ENCODE measurements at regions not wholly inside any gene's neighbourhood (a gene's known extent, or its start where the extent isn't known, plus 50 kb on each side); places are given as distances from the start of the nearest gene placed in this dataset.

- TF ChIP-seq CTCF (IDR thresholded peaks at IDR 0.05): no peak
- H3K36me3 Mint-ChIP-seq (ENCODE audit: low read depth): no peaks in the 10 kb centered on the region
- H3K9me3 Mint-ChIP-seq: no peaks in the 10 kb centered on the region
- H3K27ac Mint-ChIP-seq: no peak overlapping the region
- peaks cover 14% of the 10 kb centered on the region for H3K27me3 Mint-ChIP-seq (ENCODE audit: insufficient read depth)
- H3K4me3 Mint-ChIP-seq: no peak overlapping the region
- H3K4me1 Mint-ChIP-seq (ENCODE audit: low read depth): no peaks in the 10 kb centered on the region
- DNase-seq: no peak
Observed at GRCh38 chr2:8482432-8482831, 199.4 kb upstream of the ID2 start.

- H3K4me3 Mint-ChIP-seq: no peak overlapping the region
- H3K27ac Mint-ChIP-seq: no peak overlapping the region
- no peak for TF ChIP-seq CTCF (IDR thresholded peaks at IDR 0.05)
- no peak for DNase-seq
- H3K4me1 Mint-ChIP-seq (ENCODE audit: low read depth): no peaks in the 10 kb centered on the region
- peaks cover 15% of the 10 kb centered on the region for H3K27me3 Mint-ChIP-seq (ENCODE audit: insufficient read depth)
- H3K9me3 Mint-ChIP-seq: no peaks in the 10 kb centered on the region
- H3K36me3 Mint-ChIP-seq (ENCODE audit: low read depth): no peaks in the 10 kb centered on the region
Observed at GRCh38 chr2:8484502-8485283, 197.2 kb upstream of the ID2 start.

- no peak for DNase-seq
- peaks cover 12% of the 10 kb centered on the region for H3K27me3 Mint-ChIP-seq (ENCODE audit: insufficient read depth)
- TF ChIP-seq CTCF (IDR thresholded peaks at IDR 0.05): no peak
- no peaks in the 10 kb centered on the region for H3K36me3 Mint-ChIP-seq (ENCODE audit: low read depth)
- no peaks in the 10 kb centered on the region for H3K9me3 Mint-ChIP-seq
- H3K27ac Mint-ChIP-seq: no peak overlapping the region
- H3K4me3 Mint-ChIP-seq: no peak overlapping the region
- no peaks in the 10 kb centered on the region for H3K4me1 Mint-ChIP-seq (ENCODE audit: low read depth)
Observed at GRCh38 chr2:8485736-8486135, 196.1 kb upstream of the ID2 start.

GRCh38 chr2:8486141-8486540, 195.7 kb upstream of the ID2 start:
- TF ChIP-seq CTCF (IDR thresholded peaks at IDR 0.05): no peak
- no peak overlapping the region for H3K4me3 Mint-ChIP-seq
- no peak overlapping the region for H3K27ac Mint-ChIP-seq

GRCh38 chr2:8487461-8487932, 194.4 kb upstream of the ID2 start:
- H3K27ac Mint-ChIP-seq: no peak overlapping the region

More at GRCh38 chr2:8486141-8486540, 195.7 kb upstream of the ID2 start:
- H3K36me3 Mint-ChIP-seq (ENCODE audit: low read depth): no peaks in the 10 kb centered on the region
- H3K4me1 Mint-ChIP-seq (ENCODE audit: low read depth): no peaks in the 10 kb centered on the region
- H3K9me3 Mint-ChIP-seq: no peaks in the 10 kb centered on the region
- no peak for DNase-seq
- peaks cover 12% of the 10 kb centered on the region for H3K27me3 Mint-ChIP-seq (ENCODE audit: insufficient read depth)

More at GRCh38 chr2:8487461-8487932, 194.4 kb upstream of the ID2 start:
- no peaks in the 10 kb centered on the region for H3K36me3 Mint-ChIP-seq (ENCODE audit: low read depth)
- no peaks in the 10 kb centered on the region for H3K4me1 Mint-ChIP-seq (ENCODE audit: low read depth)
- no peak overlapping the region for H3K4me3 Mint-ChIP-seq
- no peaks in the 10 kb centered on the region for H3K9me3 Mint-ChIP-seq
- H3K27me3 Mint-ChIP-seq (ENCODE audit: insufficient read depth): peaks cover 10% of the 10 kb centered on the region
- TF ChIP-seq CTCF (IDR thresholded peaks at IDR 0.05): no peak
- DNase-seq: no peak

Measured in HFFc6 (cell line).